Chondrocyte (in vitro differentiated cells): ENCODE measurements at regions not wholly inside any gene's neighbourhood (a gene's known extent, or its start where the extent isn't known, plus 50 kb on each side); places are given as distances from the start of the nearest gene placed in this dataset.

Experiments
- DNase-seq: peaks from one replicate; pipeline ENCODE4 v3.0.0; 2021; ENCODE audit warnings: mixed read lengths, low spot score
- H3K27ac Mint-ChIP-seq: one replicate; pipeline ENCODE4 v1.8.0; 2021; ENCODE audit warnings: mild to moderate bottlenecking, moderate library complexity, mixed read lengths; ENCODE audit not compliant: unreplicated experiment
- H3K27me3 Mint-ChIP-seq: 2 replicates; pipeline ENCODE4 v1.8.0; 2021; ENCODE audit warnings: low read depth, mixed read lengths
- H3K36me3 Mint-ChIP-seq: 2 replicates; pipeline ENCODE4 v1.8.0; 2021; ENCODE audit warnings: low read depth, mixed read lengths
- H3K4me1 Mint-ChIP-seq: 2 replicates; pipeline ENCODE4 v1.8.0; 2021; ENCODE audit warnings: low read depth, mild to moderate bottlenecking, mixed read lengths
- H3K4me3 Mint-ChIP-seq: one replicate; pipeline ENCODE4 v1.8.0; 2021; ENCODE audit warnings: mild to moderate bottlenecking, moderate library complexity, mixed read lengths; ENCODE audit not compliant: unreplicated experiment
- H3K9me3 Mint-ChIP-seq: 2 replicates; pipeline ENCODE4 v1.8.0; 2021; ENCODE audit warnings: low read depth, mixed read lengths
- CTCF ChIP-seq: fragments of 200-600 bp; sonication (generic); IDR thresholded peaks from 2 replicates; pipeline ENCODE4 v1.5.0; 2021; ENCODE audit warnings: antibody characterized with exemption, mild to moderate bottlenecking, moderate library complexity

GRCh38 chr5:174159327-174160114, 114.0 kb downstream of the NSG2 start:
- no peak overlapping the region for H3K4me3 Mint-ChIP-seq
- no peak for DNase-seq
- peaks cover 18% of the 10 kb centered on the region for H3K9me3 Mint-ChIP-seq
- H3K27ac Mint-ChIP-seq, result no peak overlapping the region
- no peak for TF ChIP-seq CTCF
- peaks cover 5% of the 10 kb centered on the region for H3K27me3 Mint-ChIP-seq
- H3K4me1 Mint-ChIP-seq, result no peaks in the 10 kb centered on the region
- H3K36me3 Mint-ChIP-seq, result peaks cover 3% of the 10 kb centered on the region

- no peak overlapping the region for H3K4me3 Mint-ChIP-seq
- H3K27ac Mint-ChIP-seq, result no peak overlapping the region
- no peaks in the 10 kb centered on the region for H3K4me1 Mint-ChIP-seq
- H3K9me3 Mint-ChIP-seq, result peaks cover 6% of the 10 kb centered on the region
- H3K36me3 Mint-ChIP-seq, result no peaks in the 10 kb centered on the region
- H3K27me3 Mint-ChIP-seq, result peaks cover 7% of the 10 kb centered on the region
- no peak for TF ChIP-seq CTCF
- no peak for DNase-seq
These were observed 119.9 kb downstream of the NSG2 start for GRCh38 chr5:174165406-174165805.

- no peak for DNase-seq
- no peak overlapping the region for H3K4me3 Mint-ChIP-seq
- TF ChIP-seq CTCF, result no peak
- no peaks in the 10 kb centered on the region for H3K4me1 Mint-ChIP-seq
- peaks cover 11% of the 10 kb centered on the region for H3K27me3 Mint-ChIP-seq
- H3K36me3 Mint-ChIP-seq, result no peaks in the 10 kb centered on the region
- peaks cover 6% of the 10 kb centered on the region for H3K9me3 Mint-ChIP-seq
- H3K27ac Mint-ChIP-seq, result no peak overlapping the region
These were observed 120.9 kb downstream of the NSG2 start for GRCh38 chr5:174166231-174167079.

- no peak overlapping the region for H3K27ac Mint-ChIP-seq
- no peak for TF ChIP-seq CTCF
- peaks cover 6% of the 10 kb centered on the region for H3K9me3 Mint-ChIP-seq
- no peaks in the 10 kb centered on the region for H3K4me1 Mint-ChIP-seq
- no peaks in the 10 kb centered on the region for H3K36me3 Mint-ChIP-seq
- DNase-seq, result no peak
- H3K4me3 Mint-ChIP-seq, result no peak overlapping the region
- H3K27me3 Mint-ChIP-seq, result peaks cover 12% of the 10 kb centered on the region
These were observed 121.8 kb downstream of the NSG2 start for GRCh38 chr5:174167080-174167910.

GRCh38 chr5:174172152-174172551, 126.6 kb downstream of the NSG2 start:
- Mint-ChIP-seq H3K27me3 (peaks cover 12% of the 10 kb centered on the region), H3K4me3 (no peak overlapping the region), H3K36me3 (no peaks in the 10 kb centered on the region), H3K4me1 (no peaks in the 10 kb centered on the region), H3K9me3 (peaks cover 6% of the 10 kb centered on the region), H3K27ac (no peak overlapping the region)
- DNase-seq, result no peak
- TF ChIP-seq CTCF, result no peak
